22Rv1 (cell line): ENCODE measurements at regions not wholly inside any gene's neighbourhood (a gene's known extent, or its start where the extent isn't known, plus 50 kb on each side); places are given as distances from the start of the nearest gene placed in this dataset.

Source experiments
- CTCF ChIP-seq: fragments of 450-650 bp; IDR thresholded peaks from 2 replicates; pipeline ENCODE4 v1.5.1; 2017; ENCODE audit warnings: mild to moderate bottlenecking
- ZFX ChIP-seq: fragments of 450-650 bp; IDR thresholded peaks from 2 replicates; pipeline ENCODE4 v1.6.1; 2017; ENCODE audit warnings: antibody characterized with exemption, borderline replicate concordance

GRCh38 chr13:72403396-72404010 is 323.9 kb downstream of the MZT1 start:
- TF ChIP-seq CTCF (no peak), ZFX (no peak)
